Left lung (tissue), 4 donors: ENCODE measurements at regions not wholly inside any gene's neighbourhood (a gene's known extent, or its start where the extent isn't known, plus 50 kb on each side); places are given as distances from the start of the nearest gene placed in this dataset.

Experiments
- ATAC-seq: fragments of 200-7000 bp; cut with Tn5 transposase; one replicate; pipeline ENCODE4 v1.9.1; 2020; ENCODE audit warnings: moderate library complexity
- DNase-seq, 4 donors: peaks; one replicate each; pipeline ENCODE4 v3.0.0-alpha.2; 2013 to 2020
- H3K27ac ChIP-seq, 2 donors: fragments of 200-600 bp; sonication (generic) in 1 of 2; one replicate each; pipeline versions ENCODE4 v1.5.0 to v1.8.0; 2020 to 2021
- H3K27me3 ChIP-seq, 2 donors: fragments of 200-600 bp; sonication (generic) in 1 of 2; one replicate each; pipeline versions ENCODE4 v1.5.0 to v1.8.0; 2020 to 2021
- H3K36me3 ChIP-seq, 2 donors: fragments of 200-600 bp; sonication (generic) in 1 of 2; one replicate each; pipeline versions ENCODE4 v1.5.0 to v1.8.0; 2020 to 2021
- H3K4me1 ChIP-seq, 2 donors: fragments of 200-600 bp; one replicate each; pipeline ENCODE4 v1.8.0; 2021
- H3K4me3 ChIP-seq, 2 donors: fragments of 200-600 bp; sonication (generic) in 1 of 2; one replicate each; pipeline versions ENCODE4 v1.5.0 to v1.8.0; 2020 to 2021; ENCODE audit warnings: mild to moderate bottlenecking in 1 of 2
- H3K9me3 ChIP-seq, 2 donors: fragments of 200-600 bp; sonication (generic) in 1 of 2; one replicate each; pipeline versions ENCODE4 v1.5.0 to v1.8.0; 2020 to 2021
- intact Hi-C, 2 donors: fragments of 100-400 bp; cut with DNase I; formaldehyde crosslinking; loops; one replicate each; pipeline versions ENCODE4 v1.11.2 to v1.14.2; 2022
- TF ChIP-seq, protein P1 (sequence below), 2 donors: fragments of 200-600 bp; sonication (generic) in 1 of 2; IDR thresholded peaks; one replicate each; pipeline versions ENCODE4 v1.5.0 to v1.8.0; 2021; ENCODE audit warnings: antibody characterized with exemption in 2 of 2
- donor health status: DM: no; HTN: yes; CAD: no.
- donor health status: DM: no; HTN: no; CAD: no.

DNA sequence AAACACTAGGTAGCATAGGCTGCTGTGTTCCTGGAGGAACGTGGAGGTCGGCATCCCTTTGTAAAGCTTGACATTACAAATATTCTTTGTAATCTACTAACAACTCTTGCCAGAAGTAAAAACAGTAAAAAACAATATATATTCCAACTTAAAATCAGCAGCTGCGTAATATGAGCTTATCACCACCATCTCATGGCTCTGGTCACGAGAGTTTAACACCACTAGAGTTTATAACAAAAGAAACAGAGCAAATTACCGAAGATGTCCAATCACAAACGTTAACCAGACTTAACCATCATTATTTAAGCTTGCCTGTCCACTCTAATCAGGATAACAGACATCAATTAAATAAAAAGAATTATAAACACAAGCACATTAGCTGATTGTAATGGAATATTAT lies 236.7 kb downstream of the PCDH7 start:
- ATAC-seq (no peak), DNase-seq (no peak)
- TF ChIP-seq, protein P1, sequence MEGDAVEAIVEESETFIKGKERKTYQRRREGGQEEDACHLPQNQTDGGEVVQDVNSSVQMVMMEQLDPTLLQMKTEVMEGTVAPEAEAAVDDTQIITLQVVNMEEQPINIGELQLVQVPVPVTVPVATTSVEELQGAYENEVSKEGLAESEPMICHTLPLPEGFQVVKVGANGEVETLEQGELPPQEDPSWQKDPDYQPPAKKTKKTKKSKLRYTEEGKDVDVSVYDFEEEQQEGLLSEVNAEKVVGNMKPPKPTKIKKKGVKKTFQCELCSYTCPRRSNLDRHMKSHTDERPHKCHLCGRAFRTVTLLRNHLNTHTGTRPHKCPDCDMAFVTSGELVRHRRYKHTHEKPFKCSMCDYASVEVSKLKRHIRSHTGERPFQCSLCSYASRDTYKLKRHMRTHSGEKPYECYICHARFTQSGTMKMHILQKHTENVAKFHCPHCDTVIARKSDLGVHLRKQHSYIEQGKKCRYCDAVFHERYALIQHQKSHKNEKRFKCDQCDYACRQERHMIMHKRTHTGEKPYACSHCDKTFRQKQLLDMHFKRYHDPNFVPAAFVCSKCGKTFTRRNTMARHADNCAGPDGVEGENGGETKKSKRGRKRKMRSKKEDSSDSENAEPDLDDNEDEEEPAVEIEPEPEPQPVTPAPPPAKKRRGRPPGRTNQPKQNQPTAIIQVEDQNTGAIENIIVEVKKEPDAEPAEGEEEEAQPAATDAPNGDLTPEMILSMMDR (IDR thresholded peaks at IDR 0.05): no peak
- H3K27me3 ChIP-seq: no peaks in the 10 kb centered on the region
- no peaks in the 10 kb centered on the region for H3K9me3 ChIP-seq
- no peak overlapping the region for H3K4me3 ChIP-seq
- no peaks in the 10 kb centered on the region for H3K36me3 ChIP-seq
- H3K27ac ChIP-seq: no peak overlapping the region
- intact Hi-C loops: no loop called here
- H3K4me1 ChIP-seq: no peaks in the 10 kb centered on the region

- Histone ChIP-seq H3K4me1 (no peaks in the 10 kb centered on the region), H3K4me3 (no peak overlapping the region), H3K27me3 (no peaks in the 10 kb centered on the region), H3K27ac (no peak overlapping the region), H3K36me3 (no peaks in the 10 kb centered on the region), H3K9me3 (no peaks in the 10 kb centered on the region)
- intact Hi-C loops: no loop called here
- DNase-seq (no peak), ATAC-seq (no peak)
- TF ChIP-seq, protein P1 (IDR thresholded peaks at IDR 0.05): no peak
These were observed 237.5 kb downstream of the PCDH7 start for GRCh38 chr4:30957706-30958105.

DNA sequence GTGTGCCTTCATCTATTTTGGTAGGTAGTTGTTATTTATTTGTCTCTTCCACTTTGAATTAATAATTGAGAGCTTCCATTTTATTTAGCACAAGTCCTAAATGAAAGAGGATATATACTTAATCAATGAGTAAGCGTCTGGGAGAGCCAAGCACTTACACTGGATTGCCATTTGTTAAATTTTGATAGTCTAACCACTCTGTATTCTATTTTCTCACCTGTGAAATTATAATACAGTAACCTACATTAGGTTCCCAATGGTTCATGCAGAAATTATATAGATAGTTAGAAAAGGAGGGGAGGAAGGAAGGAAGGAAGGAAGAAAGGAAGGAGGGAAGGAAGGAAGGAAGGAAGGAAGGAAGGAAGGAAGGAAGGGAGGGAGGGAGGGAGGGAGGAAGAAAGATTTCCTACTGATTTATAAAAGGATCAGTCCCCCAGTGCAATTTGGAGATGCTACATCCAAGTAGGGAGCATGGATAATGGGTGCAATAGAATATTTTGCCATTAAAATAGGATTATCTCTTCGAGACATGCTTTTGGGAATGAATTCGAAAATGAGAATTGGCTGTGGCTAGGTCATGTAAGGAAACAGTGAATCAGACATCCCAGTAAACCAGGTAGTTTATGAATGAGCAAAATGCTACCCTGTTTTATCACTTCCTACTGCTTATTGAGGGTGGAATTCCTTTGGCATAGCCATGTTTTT lies 239.8 kb downstream of the PCDH7 start:
- intact Hi-C loops: no loop called here
- H3K36me3 ChIP-seq: no peaks in the 10 kb centered on the region
- H3K4me1 ChIP-seq: no peaks in the 10 kb centered on the region
- H3K9me3 ChIP-seq: no peaks in the 10 kb centered on the region
- no peak for ATAC-seq
- no peak overlapping the region for H3K4me3 ChIP-seq
- DNase-seq: no peak
- TF ChIP-seq, protein P1 (IDR thresholded peaks at IDR 0.05): no peak
- H3K27ac ChIP-seq: no peak overlapping the region
- no peaks in the 10 kb centered on the region for H3K27me3 ChIP-seq

GRCh38 chr4:30962939-30963338 lies 242.8 kb downstream of the PCDH7 start:
- no peak overlapping the region for H3K27ac ChIP-seq
- no peaks in the 10 kb centered on the region for H3K27me3 ChIP-seq
- no peak for DNase-seq
- H3K4me1 ChIP-seq: no peaks in the 10 kb centered on the region
- no peak overlapping the region for H3K4me3 ChIP-seq
- TF ChIP-seq, protein P1 (IDR thresholded peaks at IDR 0.05): no peak
- ATAC-seq: no peak
- no peaks in the 10 kb centered on the region for H3K9me3 ChIP-seq
- intact Hi-C loops: no loop called here
- H3K36me3 ChIP-seq: no peaks in the 10 kb centered on the region

GRCh38 chr4:30968926-30969325 lies 248.8 kb downstream of the PCDH7 start:
- TF ChIP-seq, protein P1 (IDR thresholded peaks at IDR 0.05): no peak
- Histone ChIP-seq H3K27me3 (no peaks in the 10 kb centered on the region), H3K9me3 (no peaks in the 10 kb centered on the region), H3K4me1 (no peaks in the 10 kb centered on the region), H3K36me3 (no peaks in the 10 kb centered on the region), H3K27ac (no peak overlapping the region), H3K4me3 (no peak overlapping the region)
- no peak for DNase-seq
- no peak for ATAC-seq
- intact Hi-C loops: no loop called here
